GM12878 (cell line): ENCODE measurements at regions not wholly inside any gene's neighbourhood (a gene's known extent, or its start where the extent isn't known, plus 50 kb on each side); places are given as distances from the start of the nearest gene placed in this dataset.

Source experiments
- CEBPZ ChIP-seq: fragments of 150-350 bp; IDR thresholded peaks from 2 replicates; pipeline ENCODE4 v1.6.1; 2016; ENCODE audit warnings: low read depth, low read length
- EP300 ChIP-seq, 2 experiments: fragments of 150-350 bp in 1 of 2; IDR thresholded peaks; 2 replicates each; pipeline ENCODE4 v1.6.1; 2011 to 2012; ENCODE audit warnings: low read depth in 2 of 2, low read length in 2 of 2, borderline replicate concordance in 1 of 2, improper control_type of control experiment in 1 of 2, inconsistent platforms in 1 of 2; ENCODE audit not compliant: control insufficient read depth in 1 of 2
- ETV6 ChIP-seq, 2 experiments: fragments of 450-650 bp in 1 of 2; IDR thresholded peaks in 1 of 2; conservative IDR thresholded peaks in 1 of 2; 2 replicates each; pipeline ENCODE4 v1.6.1; 2014; ENCODE audit warnings: antibody characterized with exemption in 1 of 2, borderline replicate concordance in 1 of 2, low read depth in 1 of 2, mild to moderate bottlenecking in 1 of 2, moderate library complexity in 1 of 2
- FOXM1 ChIP-seq: IDR thresholded peaks from 2 replicates; pipeline ENCODE4 v1.6.1; 2012; ENCODE audit warnings: low read depth, mild to moderate bottlenecking, inconsistent platforms, low read length, moderate library complexity
- JUNB ChIP-seq: IDR thresholded peaks from 2 replicates; pipeline ENCODE4 v1.6.1; 2016; ENCODE audit warnings: antibody characterized with exemption, mild to moderate bottlenecking
- MEF2A ChIP-seq: IDR thresholded peaks from 2 replicates; pipeline ENCODE4 v1.6.1; 2011; ENCODE audit warnings: low read depth, mild to moderate bottlenecking, low read length, moderate library complexity; ENCODE audit not compliant: insufficient read depth
- MTA2 ChIP-seq: fragments of 450-650 bp; IDR thresholded peaks from 2 replicates; pipeline ENCODE4 v1.6.1; 2016; ENCODE audit warnings: low read depth, mild to moderate bottlenecking, moderate library complexity
- MTA3 ChIP-seq: IDR thresholded peaks from 2 replicates; pipeline ENCODE4 v1.6.1; 2012; ENCODE audit warnings: low read length, inconsistent platforms, borderline replicate concordance
- NBN ChIP-seq: fragments of 450-650 bp; IDR thresholded peaks from 2 replicates; pipeline ENCODE4 v1.6.1; 2016
- SMAD1 ChIP-seq: fragments of 450-650 bp; IDR thresholded peaks from 2 replicates; pipeline ENCODE4 v1.6.1; 2018; ENCODE audit warnings: mild to moderate bottlenecking, low read depth; ENCODE audit not compliant: partially characterized antibody
- SRF ChIP-seq, 2 experiments: IDR thresholded peaks; 2 replicates each; pipeline ENCODE4 v1.6.1; 2011; ENCODE audit warnings: low read depth in 2 of 2, low read length in 2 of 2, mild to moderate bottlenecking in 1 of 2, moderate library complexity in 1 of 2
- TARDBP ChIP-seq: IDR thresholded peaks from 2 replicates; pipeline ENCODE4 v1.6.1; 2016; ENCODE audit warnings: borderline replicate concordance
- TCF12 ChIP-seq: IDR thresholded peaks from 2 replicates; pipeline ENCODE4 v1.6.1; 2011; ENCODE audit warnings: low read depth, mild to moderate bottlenecking, low read length
- ZNF384 ChIP-seq: IDR thresholded peaks from 2 replicates; pipeline ENCODE4 v1.6.1; 2012; ENCODE audit warnings: low read depth, mild to moderate bottlenecking, low read length, improper control_type of control experiment, borderline replicate concordance
- ZNF622 ChIP-seq: fragments of 450-650 bp; IDR thresholded peaks from 2 replicates; pipeline ENCODE4 v1.6.1; 2017; ENCODE audit warnings: mild to moderate bottlenecking, inconsistent platforms
- ZNF687 ChIP-seq: fragments of 450-650 bp; IDR thresholded peaks from 2 replicates; pipeline ENCODE4 v1.6.1; 2017; ENCODE audit warnings: mild to moderate bottlenecking, moderate library complexity
- TF ChIP-seq, protein P1 (sequence below): IDR thresholded peaks from 2 replicates; pipeline ENCODE4 v1.6.1; 2012; ENCODE audit warnings: low read length, inconsistent platforms
- TF ChIP-seq, protein P2 (sequence below): fragments of 450-650 bp; IDR thresholded peaks from 2 replicates; pipeline ENCODE4 v1.6.1; 2016; ENCODE audit warnings: mild to moderate bottlenecking
- TF ChIP-seq, protein P3 (sequence below): IDR thresholded peaks from 2 replicates; pipeline ENCODE4 v1.6.1; 2012; ENCODE audit warnings: low read depth, low read length, improper control_type of control experiment

DNA sequence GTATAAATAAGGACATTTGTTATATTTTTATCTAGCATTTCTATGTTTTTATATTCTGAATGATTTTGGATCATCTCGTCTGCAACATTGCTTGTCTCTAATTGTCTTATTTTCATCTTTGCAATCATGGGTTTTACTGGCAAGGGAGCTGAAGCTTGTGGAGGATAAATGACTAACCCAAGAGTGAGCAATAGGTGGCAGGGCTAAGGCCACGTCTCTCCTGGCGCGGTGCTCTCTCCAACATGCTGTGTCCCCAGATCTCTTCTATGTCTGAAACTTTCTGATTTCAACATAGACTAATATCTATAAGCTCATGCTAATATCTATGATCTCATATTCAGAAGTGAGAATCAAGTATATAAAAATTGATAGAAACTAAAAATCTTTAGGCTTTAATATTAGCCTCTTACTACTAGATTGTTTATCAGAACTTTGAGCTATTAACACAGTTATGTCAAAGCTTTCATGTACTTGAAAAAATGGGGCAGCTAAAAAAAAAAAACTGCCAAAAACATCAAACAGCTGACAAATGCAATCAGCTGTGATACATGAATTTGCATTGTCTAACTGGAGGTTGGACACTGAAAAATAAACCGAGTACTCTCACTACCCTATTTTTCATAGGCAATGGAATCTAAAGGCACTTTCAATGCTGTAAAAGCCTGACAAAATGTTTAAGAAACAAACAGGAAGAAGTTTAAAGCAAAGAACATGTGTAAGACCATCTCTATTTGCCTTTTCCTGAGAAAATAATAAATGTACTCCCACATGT lies 169.2 kb downstream of the TMA16 start (continued):
- TF ChIP-seq SRF (IDR thresholded peaks at IDR 0.05; ENCODE audit: low read depth in 2 of 2, low read length in 2 of 2) (no peak), FOXM1 (peak; percentile 62), SMAD1 (no peak), ZNF687 (peak; percentile 12; the same call in 1 of the 2 replicates), EP300 (IDR thresholded peaks at IDR 0.05; ENCODE audit: borderline replicate concordance in 1 of 2, control insufficient read depth in 1 of 2, low read depth in 2 of 2, low read length in 2 of 2) (peak; percentile 77 to 80), CEBPZ (no peak), TCF12 (0 out of 2 replicates have a peak, but pooled peaks have one; percentile 36), MEF2A (peak; percentile 62; the same call in 1 of the 2 replicates), MTA2 (peak; percentile 62; the same call in 1 of the 2 replicates), JUNB (peak; percentile 24; the same call in 1 of the 2 replicates), ZNF622 (no peak), NBN (0 out of 2 replicates have a peak, but pooled peaks have one; percentile 35), MTA3 (0 out of 2 replicates have a peak, but pooled peaks have one; percentile 33), ETV6 (conservative IDR thresholded peaks at IDR 0.05 in 1 of 2, IDR thresholded peaks at IDR 0.05 in 1 of 2; ENCODE audit: borderline replicate concordance in 1 of 2, low read depth in 1 of 2) (no peak), TARDBP (no peak), ZNF384 (peak; percentile 99)
- TF ChIP-seq, protein P1, sequence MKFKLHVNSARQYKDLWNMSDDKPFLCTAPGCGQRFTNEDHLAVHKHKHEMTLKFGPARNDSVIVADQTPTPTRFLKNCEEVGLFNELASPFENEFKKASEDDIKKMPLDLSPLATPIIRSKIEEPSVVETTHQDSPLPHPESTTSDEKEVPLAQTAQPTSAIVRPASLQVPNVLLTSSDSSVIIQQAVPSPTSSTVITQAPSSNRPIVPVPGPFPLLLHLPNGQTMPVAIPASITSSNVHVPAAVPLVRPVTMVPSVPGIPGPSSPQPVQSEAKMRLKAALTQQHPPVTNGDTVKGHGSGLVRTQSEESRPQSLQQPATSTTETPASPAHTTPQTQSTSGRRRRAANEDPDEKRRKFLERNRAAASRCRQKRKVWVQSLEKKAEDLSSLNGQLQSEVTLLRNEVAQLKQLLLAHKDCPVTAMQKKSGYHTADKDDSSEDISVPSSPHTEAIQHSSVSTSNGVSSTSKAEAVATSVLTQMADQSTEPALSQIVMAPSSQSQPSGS = peak; percentile 62
- TF ChIP-seq, protein P2, sequence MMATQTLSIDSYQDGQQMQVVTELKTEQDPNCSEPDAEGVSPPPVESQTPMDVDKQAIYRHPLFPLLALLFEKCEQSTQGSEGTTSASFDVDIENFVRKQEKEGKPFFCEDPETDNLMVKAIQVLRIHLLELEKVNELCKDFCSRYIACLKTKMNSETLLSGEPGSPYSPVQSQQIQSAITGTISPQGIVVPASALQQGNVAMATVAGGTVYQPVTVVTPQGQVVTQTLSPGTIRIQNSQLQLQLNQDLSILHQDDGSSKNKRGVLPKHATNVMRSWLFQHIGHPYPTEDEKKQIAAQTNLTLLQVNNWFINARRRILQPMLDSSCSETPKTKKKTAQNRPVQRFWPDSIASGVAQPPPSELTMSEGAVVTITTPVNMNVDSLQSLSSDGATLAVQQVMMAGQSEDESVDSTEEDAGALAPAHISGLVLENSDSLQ = peak; percentile 72
- TF ChIP-seq, protein P3, sequence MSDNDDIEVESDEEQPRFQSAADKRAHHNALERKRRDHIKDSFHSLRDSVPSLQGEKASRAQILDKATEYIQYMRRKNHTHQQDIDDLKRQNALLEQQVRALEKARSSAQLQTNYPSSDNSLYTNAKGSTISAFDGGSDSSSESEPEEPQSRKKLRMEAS = 0 out of 2 replicates have a peak, but pooled peaks have one; percentile 0
